CD14-positive monocyte (primary cell): ENCODE measurements at regions not wholly inside any gene's neighbourhood (a gene's known extent, or its start where the extent isn't known, plus 50 kb on each side); places are given as distances from the start of the nearest gene placed in this dataset.

Experiments
- DNase-seq, 3 donors: peaks; one replicate each; pipeline ENCODE4 v3.0.0-alpha.2; 2011 to 2022
- H2AFZ ChIP-seq: 2 replicates; pipeline ENCODE4 v1.6.0; 2012; ENCODE audit warnings: mild to moderate bottlenecking, low read depth, low read length, inconsistent platforms; ENCODE audit not compliant: insufficient read depth, poor library complexity, severe bottlenecking
- H3K27ac ChIP-seq, 2 donors: 1 replicate in 1 of 2; 2 replicates in 1 of 2; pipeline ENCODE4 v1.5.1; 2012 to 2013; ENCODE audit warnings: low read length in 2 of 2, control low read depth in 1 of 2, inconsistent platforms in 1 of 2, low read depth in 1 of 2, mild to moderate bottlenecking in 1 of 2
- H3K27me3 ChIP-seq, 2 donors: one replicate each; pipeline versions ENCODE4 v1.6.0 to v1.6.1; 2011 to 2013; ENCODE audit warnings: low read length in 2 of 2; ENCODE audit not compliant: control insufficient read depth in 2 of 2, insufficient read depth in 2 of 2
- H3K36me3 ChIP-seq, 2 donors: replicated peaks in 1 of 2; 1 replicate in 1 of 2; 2 replicates in 1 of 2; pipeline versions ENCODE4 v1.5.1 to v1.6.1; 2012 to 2013; ENCODE audit warnings: low read length in 2 of 2, control low read depth in 1 of 2, inconsistent platforms in 1 of 2, mild to moderate bottlenecking in 1 of 2; ENCODE audit not compliant: insufficient read depth in 2 of 2, control insufficient read depth in 1 of 2
- H3K4me1 ChIP-seq, 2 donors: 1 replicate in 1 of 2; 2 replicates in 1 of 2; pipeline versions ENCODE4 v1.5.1 to v1.6.1; 2012 to 2013; ENCODE audit warnings: low read length in 2 of 2, control low read depth in 1 of 2, inconsistent platforms in 1 of 2, mild to moderate bottlenecking in 1 of 2, moderate library complexity in 1 of 2; ENCODE audit not compliant: insufficient read depth in 2 of 2, control insufficient read depth in 1 of 2
- H3K4me2 ChIP-seq: replicated peaks from 2 replicates; pipeline ENCODE3; 2012; ENCODE audit warnings: low read length, moderate library complexity, mild to moderate bottlenecking; ENCODE audit not compliant: poor library complexity, severe bottlenecking; ENCODE audit errors: extremely low read depth
- H3K4me3 ChIP-seq, 3 experiments: fragments of 200-600 bp in 1 of 3; sonication (generic) in 1 of 3; replicated peaks in 1 of 3; 1 replicate in 2 of 3; 2 replicates in 1 of 3; pipeline ENCODE4 v1.5.1; 2011 to 2013; ENCODE audit warnings: low read length in 3 of 3, mild to moderate bottlenecking in 3 of 3, control low read depth in 2 of 3, low read depth in 2 of 3, inconsistent platforms in 1 of 3, moderate library complexity in 1 of 3
- H3K79me2 ChIP-seq: 2 replicates; pipeline ENCODE4 v1.6.0; 2012; ENCODE audit warnings: mild to moderate bottlenecking, control low read depth, inconsistent platforms, low read length, moderate library complexity; ENCODE audit not compliant: insufficient read depth
- H3K9ac ChIP-seq: 2 replicates; pipeline ENCODE4 v1.6.0; 2017; ENCODE audit warnings: low read length, mild to moderate bottlenecking; ENCODE audit not compliant: insufficient read depth, poor library complexity, severe bottlenecking
- H3K9me3 ChIP-seq, 2 donors: replicated peaks in 1 of 2; 1 replicate in 1 of 2; 2 replicates in 1 of 2; pipeline versions ENCODE4 v1.5.1 to v1.6.1; 2012 to 2013; ENCODE audit warnings: low read length in 2 of 2, control low read depth in 1 of 2; ENCODE audit not compliant: control insufficient read depth in 1 of 2, insufficient read depth in 1 of 2
- H4K20me1 ChIP-seq: 2 replicates; pipeline ENCODE4 v1.6.0; 2012; ENCODE audit warnings: mild to moderate bottlenecking, low read length, control low read depth, moderate library complexity; ENCODE audit not compliant: insufficient read depth
- H3K27ac Mint-ChIP-seq, 7 donors: one replicate each; pipeline ENCODE4 v1.8.0; 2020; ENCODE audit warnings: mild to moderate bottlenecking in 7 of 7, mixed read lengths in 7 of 7, moderate library complexity in 6 of 7, inconsistent platforms in 2 of 7
- H3K27me3 Mint-ChIP-seq, 3 donors: one replicate each; pipeline ENCODE4 v1.8.0; 2021 to 2022; ENCODE audit warnings: low read depth in 3 of 3, mild to moderate bottlenecking in 3 of 3, mixed read lengths in 3 of 3, moderate library complexity in 3 of 3, inconsistent platforms in 1 of 3
- H3K36me3 Mint-ChIP-seq, 2 donors: one replicate each; pipeline ENCODE4 v1.8.0; 2020; ENCODE audit warnings: mixed read lengths in 2 of 2, inconsistent platforms in 1 of 2, mild to moderate bottlenecking in 1 of 2
- H3K4me1 Mint-ChIP-seq: one replicate; pipeline ENCODE4 v1.8.0; 2020; ENCODE audit warnings: mild to moderate bottlenecking, mixed read lengths
- H3K4me3 Mint-ChIP-seq, 2 donors: one replicate each; pipeline ENCODE4 v1.8.0; 2020; ENCODE audit warnings: mild to moderate bottlenecking in 2 of 2, mixed read lengths in 2 of 2, moderate library complexity in 1 of 2
- H3K9me3 Mint-ChIP-seq, 7 donors: one replicate each; pipeline ENCODE4 v1.8.0; 2020 to 2022; ENCODE audit warnings: mixed read lengths in 7 of 7, mild to moderate bottlenecking in 6 of 7, moderate library complexity in 6 of 7, inconsistent platforms in 2 of 7
- CTCF ChIP-seq: fragments of 200-600 bp; IDR thresholded peaks from one replicate; pipeline ENCODE4 v1.8.0; 2022; ENCODE audit warnings: antibody characterized with exemption, mild to moderate bottlenecking
- WGBS: methylation state at CpG from one replicate; pipeline ENCODE4 v1.1.5; 2013; ENCODE audit warnings: missing lambda C conversion rate; ENCODE audit not compliant: insufficient coverage; 5-methylcytosine and 5-hydroxymethylcytosine counted together
- intact Hi-C, 2 donors: fragments of 100-400 bp; cut with micrococcal nuclease; formaldehyde crosslinking; loops; one replicate each; pipeline versions ENCODE4 v1.15.0 to v1.15.1; 2023

GRCh38 chr18:30342675-30343074 lies 699.9 kb downstream of the DSC3 start:
- Histone ChIP-seq H3K9ac (no peak overlapping the region), H3K4me1 (no peaks in the 10 kb centered on the region), H3K27ac (no peak overlapping the region), H2AFZ (no peak overlapping the region), H3K4me2 (no peak overlapping the region), H3K4me3 (no peak overlapping the region), H3K79me2 (no peaks in the 10 kb centered on the region), H4K20me1 (no peaks in the 10 kb centered on the region), H3K27me3 (no peaks in the 10 kb centered on the region), H3K36me3 (no peaks in the 10 kb centered on the region), H3K9me3 (peaks cover 4 to 6% of the 10 kb centered on the region in 2 donors)
- Mint-ChIP-seq H3K9me3 (peaks cover 0 to 4% (median 0%) of the 10 kb centered on the region in 7 donors), H3K36me3 (no peaks in the 10 kb centered on the region), H3K27me3 (no peaks in the 10 kb centered on the region), H3K27ac (no peak overlapping the region), H3K4me3 (no peak overlapping the region), H3K4me1 (no peaks in the 10 kb centered on the region)
- DNase-seq: no peak
- intact Hi-C loops: no loop called here
- TF ChIP-seq CTCF: no peak
- no CpG with 5 or more reads among the region's 2 CpGs for WGBS

GRCh38 chr18:30334781-30335180 lies 707.8 kb downstream of the DSC3 start:
- Histone ChIP-seq H3K79me2 (no peaks in the 10 kb centered on the region), H2AFZ (no peak overlapping the region), H3K9ac (no peak overlapping the region), H3K4me3 (no peak overlapping the region), H3K4me1 (no peaks in the 10 kb centered on the region), H3K9me3 (no peaks in the 10 kb centered on the region), H3K27me3 (no peaks in the 10 kb centered on the region), H3K27ac (no peak overlapping the region), H3K36me3 (no peaks in the 10 kb centered on the region), H4K20me1 (no peaks in the 10 kb centered on the region), H3K4me2 (no peak overlapping the region)
- no peak for DNase-seq
- intact Hi-C loops: no loop called here
- Mint-ChIP-seq H3K27me3 (no peaks in the 10 kb centered on the region), H3K9me3 (peaks cover 0 to 4% (median 0%) of the 10 kb centered on the region in 7 donors), H3K27ac (no peak overlapping the region), H3K4me1 (no peaks in the 10 kb centered on the region), H3K4me3 (no peak overlapping the region), H3K36me3 (no peaks in the 10 kb centered on the region)
- TF ChIP-seq CTCF: no peak
- WGBS: 79% methylated on average over 7 of the region's 7 CpGs
